ENCODE measurements at regions not wholly inside any gene's neighbourhood (a gene's known extent, or its start where the extent isn't known, plus 50 kb on each side); places are given as distances from the start of the nearest gene placed in this dataset.

DNA sequence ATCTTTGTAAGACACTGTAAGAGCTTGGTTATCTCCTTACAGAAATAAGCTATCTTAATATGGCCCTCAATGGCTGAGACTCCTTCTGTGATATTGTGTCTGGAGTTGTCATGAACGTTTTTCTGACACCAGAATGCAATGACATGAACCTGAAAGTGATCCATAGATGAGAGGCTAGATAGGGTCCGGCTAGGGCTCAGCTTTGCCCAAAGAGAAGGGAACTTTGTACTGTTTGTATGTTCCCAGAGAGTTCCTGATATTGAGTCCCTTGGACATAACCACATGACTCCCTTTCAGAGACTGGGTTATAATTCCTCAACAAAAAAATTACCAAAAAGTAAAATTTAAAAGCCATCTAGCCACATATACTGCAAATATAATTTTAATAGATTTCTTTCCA is 575.8 kb upstream of the CLINT1 start:
- Histone ChIP-seq H3K4me3 (no peak overlapping the region), H3K36me3 (no peaks in the 10 kb centered on the region), H3K27ac (peak overlapping the region in 1 of 4 donors; percentile 11), H3K27me3 (no peaks in the 10 kb centered on the region), H3K9me3 (no peaks in the 10 kb centered on the region), H3K4me1 (no peaks in the 10 kb centered on the region)
- no peak for DNase-seq
- TF ChIP-seq, protein P1, sequence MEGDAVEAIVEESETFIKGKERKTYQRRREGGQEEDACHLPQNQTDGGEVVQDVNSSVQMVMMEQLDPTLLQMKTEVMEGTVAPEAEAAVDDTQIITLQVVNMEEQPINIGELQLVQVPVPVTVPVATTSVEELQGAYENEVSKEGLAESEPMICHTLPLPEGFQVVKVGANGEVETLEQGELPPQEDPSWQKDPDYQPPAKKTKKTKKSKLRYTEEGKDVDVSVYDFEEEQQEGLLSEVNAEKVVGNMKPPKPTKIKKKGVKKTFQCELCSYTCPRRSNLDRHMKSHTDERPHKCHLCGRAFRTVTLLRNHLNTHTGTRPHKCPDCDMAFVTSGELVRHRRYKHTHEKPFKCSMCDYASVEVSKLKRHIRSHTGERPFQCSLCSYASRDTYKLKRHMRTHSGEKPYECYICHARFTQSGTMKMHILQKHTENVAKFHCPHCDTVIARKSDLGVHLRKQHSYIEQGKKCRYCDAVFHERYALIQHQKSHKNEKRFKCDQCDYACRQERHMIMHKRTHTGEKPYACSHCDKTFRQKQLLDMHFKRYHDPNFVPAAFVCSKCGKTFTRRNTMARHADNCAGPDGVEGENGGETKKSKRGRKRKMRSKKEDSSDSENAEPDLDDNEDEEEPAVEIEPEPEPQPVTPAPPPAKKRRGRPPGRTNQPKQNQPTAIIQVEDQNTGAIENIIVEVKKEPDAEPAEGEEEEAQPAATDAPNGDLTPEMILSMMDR (IDR thresholded peaks at IDR 0.05): no peak
- TF ChIP-seq POLR2A (IDR thresholded peaks at IDR 0.05): no peak

DNA sequence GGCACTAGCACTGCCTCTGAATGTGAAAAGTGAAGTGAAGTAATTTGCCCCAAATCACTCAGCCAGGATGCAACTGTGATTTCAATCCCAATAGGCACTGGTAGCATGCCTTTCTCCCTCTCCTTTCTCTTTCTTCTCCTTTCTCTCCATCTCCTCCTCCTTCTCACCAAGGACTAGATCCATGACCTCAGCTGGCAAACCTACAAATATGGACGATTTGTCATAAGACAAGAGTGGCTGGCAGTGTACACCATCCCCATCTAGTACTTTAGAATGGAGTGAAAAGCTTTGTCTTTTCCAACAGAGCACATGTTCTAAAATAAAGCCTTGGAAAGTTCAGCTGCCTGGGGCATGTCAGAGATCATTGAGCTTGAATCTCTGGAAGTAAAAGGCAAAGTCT is 574.7 kb upstream of the CLINT1 start:
- TF ChIP-seq, protein P1 (IDR thresholded peaks at IDR 0.05): no peak
- no peak for TF ChIP-seq POLR2A (IDR thresholded peaks at IDR 0.05)
- no peaks in the 10 kb centered on the region for H3K9me3 ChIP-seq
- no peak overlapping the region for H3K27ac ChIP-seq
- H3K36me3 ChIP-seq: no peaks in the 10 kb centered on the region
- no peak overlapping the region for H3K4me3 ChIP-seq
- DNase-seq: no peak
- H3K27me3 ChIP-seq: no peaks in the 10 kb centered on the region
- H3K4me1 ChIP-seq: no peaks in the 10 kb centered on the region

DNA sequence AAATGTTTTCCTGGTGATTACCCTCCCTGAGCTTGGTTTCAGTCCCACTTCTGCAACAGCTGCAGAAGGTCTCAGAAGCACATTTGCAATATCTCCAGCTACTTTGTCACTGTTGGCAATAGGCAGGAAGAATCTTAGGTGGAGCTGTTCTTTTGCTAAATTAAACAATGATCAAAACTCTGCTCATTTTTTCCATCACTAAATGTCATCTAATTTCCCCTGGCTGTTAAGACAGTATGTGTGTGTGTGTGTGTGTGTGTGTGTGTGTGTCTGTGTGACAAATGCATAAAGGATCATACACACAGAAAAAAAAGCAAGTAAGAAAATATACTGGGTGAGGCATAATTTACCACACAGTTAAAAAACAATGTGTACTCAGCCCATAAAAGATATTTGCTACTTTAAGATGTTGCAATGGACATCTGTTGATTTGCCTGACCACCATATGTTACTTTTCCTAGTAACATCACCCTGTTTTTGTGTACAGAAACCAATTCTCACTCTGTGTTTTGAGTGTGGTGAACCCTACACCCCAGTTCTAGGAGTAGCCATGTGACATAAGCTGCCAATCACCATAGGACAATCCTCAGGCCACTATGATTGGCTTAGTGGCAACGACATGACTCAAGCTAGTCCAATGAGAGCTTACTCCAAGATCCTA is 572.6 kb upstream of the CLINT1 start:
- peak overlapping the region in 1 of 4 donors; percentile 46 for H3K27ac ChIP-seq
- H3K36me3 ChIP-seq: no peaks in the 10 kb centered on the region
- no peak for TF ChIP-seq POLR2A (IDR thresholded peaks at IDR 0.05)
- TF ChIP-seq, protein P1 (IDR thresholded peaks at IDR 0.05): no peak
- H3K9me3 ChIP-seq: no peaks in the 10 kb centered on the region
- H3K4me1 ChIP-seq: no peaks in the 10 kb centered on the region
- no peak overlapping the region for H3K4me3 ChIP-seq
- no peaks in the 10 kb centered on the region for H3K27me3 ChIP-seq
- no peak for DNase-seq

DNA sequence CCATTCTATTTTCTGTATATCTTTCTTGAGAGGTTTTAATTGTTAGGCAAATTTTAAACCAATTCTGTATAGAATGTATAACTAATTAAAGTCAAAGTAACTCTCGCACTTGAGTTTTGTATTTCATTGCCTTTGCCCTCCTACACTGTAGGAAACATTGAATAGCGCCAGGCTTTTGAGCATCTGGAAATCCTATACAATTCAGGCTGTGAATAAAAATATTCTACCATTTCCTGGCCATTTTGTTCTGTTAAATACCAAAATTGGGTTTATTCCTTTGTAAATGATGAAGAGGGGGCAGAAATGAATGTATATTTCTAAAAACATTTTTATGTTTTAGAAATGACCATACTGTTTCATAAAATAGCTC is 571.8 kb upstream of the CLINT1 start:
- no peak for TF ChIP-seq POLR2A (IDR thresholded peaks at IDR 0.05)
- TF ChIP-seq, protein P1 (IDR thresholded peaks at IDR 0.05): no peak
- Histone ChIP-seq H3K4me1 (no peaks in the 10 kb centered on the region), H3K36me3 (no peaks in the 10 kb centered on the region), H3K9me3 (no peaks in the 10 kb centered on the region), H3K4me3 (no peak overlapping the region), H3K27me3 (no peaks in the 10 kb centered on the region), H3K27ac (peak overlapping the region in 1 of 4 donors; percentile 46)
- no peak for DNase-seq

DNA sequence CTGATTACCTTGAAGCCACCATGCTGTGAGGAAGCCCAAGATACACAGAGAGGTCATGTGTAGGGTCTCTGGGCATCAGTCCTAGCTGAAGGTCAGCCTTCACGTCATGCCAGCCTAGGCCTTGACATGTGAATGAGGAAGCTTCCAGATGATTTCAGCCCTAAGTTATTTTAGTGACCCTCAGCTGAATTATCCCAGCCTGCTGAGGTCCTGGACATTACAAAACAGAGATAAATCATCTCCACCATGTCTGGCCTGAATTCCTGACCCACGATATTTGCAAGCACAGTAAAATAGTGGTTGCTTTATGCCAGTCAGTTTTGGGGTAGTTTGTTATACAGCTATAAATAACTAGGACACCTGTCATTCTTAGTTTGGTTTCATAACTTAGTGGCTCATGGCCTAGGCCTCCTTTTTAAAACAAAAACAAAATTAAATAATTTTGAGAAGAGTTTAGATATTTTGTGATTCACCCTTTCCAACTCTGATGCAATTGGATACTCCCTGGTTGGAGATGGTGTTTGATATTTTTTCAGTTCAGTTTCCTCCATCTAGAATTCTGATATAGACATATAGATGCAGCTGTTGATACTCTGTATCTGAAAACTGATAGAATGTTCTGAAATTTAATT is 571.3 kb upstream of the CLINT1 start:
- peak overlapping the region in 1 of 4 donors; percentile 46 for H3K27ac ChIP-seq

More for the DNA sequence above, 571.3 kb upstream of the CLINT1 start:
- Histone ChIP-seq H3K27me3 (no peaks in the 10 kb centered on the region), H3K9me3 (no peaks in the 10 kb centered on the region), H3K4me3 (no peak overlapping the region), H3K36me3 (no peaks in the 10 kb centered on the region), H3K4me1 (no peaks in the 10 kb centered on the region)
- DNase-seq: no peak
- TF ChIP-seq, protein P1 (IDR thresholded peaks at IDR 0.05): no peak

Measured in Peyer's patch (tissue), 4 donors.